WI38 (cell line): ENCODE measurements at regions not wholly inside any gene's neighbourhood (a gene's known extent, or its start where the extent isn't known, plus 50 kb on each side); places are given as distances from the start of the nearest gene placed in this dataset.

ENCODE experiments used
- H3K4me3 ChIP-seq: 2 replicates; pipeline ENCODE4 v1.5.1; 2011; ENCODE audit warnings: low read depth, mild to moderate bottlenecking, control low read depth, low read length
- TF ChIP-seq, protein P1 (sequence below): IDR thresholded peaks from 2 replicates; pipeline ENCODE4 v1.5.1; 2012; ENCODE audit warnings: low read depth, mild to moderate bottlenecking, control low read depth, low read length

DNA sequence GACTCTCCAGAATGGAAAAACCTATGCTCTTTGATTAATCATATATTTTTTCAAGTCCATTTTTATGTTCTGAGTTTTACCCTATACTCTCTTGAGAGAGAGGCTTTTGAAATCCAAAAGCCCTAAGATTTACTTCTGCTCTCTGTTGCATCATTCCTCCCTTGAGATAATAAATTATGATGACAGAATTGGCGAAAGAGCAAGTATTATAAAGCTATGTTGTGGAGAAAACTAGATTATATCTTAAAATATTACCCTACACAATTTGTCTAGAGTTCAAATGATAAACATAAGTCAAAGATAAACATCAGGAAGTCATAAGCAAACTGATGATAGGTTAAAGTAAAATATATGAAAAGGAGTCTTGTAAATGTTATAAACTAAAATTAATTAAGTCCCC lies 293.4 kb upstream of the MME start:
- no peak overlapping the region for H3K4me3 ChIP-seq
- TF ChIP-seq, protein P1, sequence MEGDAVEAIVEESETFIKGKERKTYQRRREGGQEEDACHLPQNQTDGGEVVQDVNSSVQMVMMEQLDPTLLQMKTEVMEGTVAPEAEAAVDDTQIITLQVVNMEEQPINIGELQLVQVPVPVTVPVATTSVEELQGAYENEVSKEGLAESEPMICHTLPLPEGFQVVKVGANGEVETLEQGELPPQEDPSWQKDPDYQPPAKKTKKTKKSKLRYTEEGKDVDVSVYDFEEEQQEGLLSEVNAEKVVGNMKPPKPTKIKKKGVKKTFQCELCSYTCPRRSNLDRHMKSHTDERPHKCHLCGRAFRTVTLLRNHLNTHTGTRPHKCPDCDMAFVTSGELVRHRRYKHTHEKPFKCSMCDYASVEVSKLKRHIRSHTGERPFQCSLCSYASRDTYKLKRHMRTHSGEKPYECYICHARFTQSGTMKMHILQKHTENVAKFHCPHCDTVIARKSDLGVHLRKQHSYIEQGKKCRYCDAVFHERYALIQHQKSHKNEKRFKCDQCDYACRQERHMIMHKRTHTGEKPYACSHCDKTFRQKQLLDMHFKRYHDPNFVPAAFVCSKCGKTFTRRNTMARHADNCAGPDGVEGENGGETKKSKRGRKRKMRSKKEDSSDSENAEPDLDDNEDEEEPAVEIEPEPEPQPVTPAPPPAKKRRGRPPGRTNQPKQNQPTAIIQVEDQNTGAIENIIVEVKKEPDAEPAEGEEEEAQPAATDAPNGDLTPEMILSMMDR = no peak

- no peak overlapping the region for H3K4me3 ChIP-seq
- TF ChIP-seq, protein P1 = no peak
These were observed 296.6 kb upstream of the MME start for GRCh38 chr3:154783521-154783931.

DNA sequence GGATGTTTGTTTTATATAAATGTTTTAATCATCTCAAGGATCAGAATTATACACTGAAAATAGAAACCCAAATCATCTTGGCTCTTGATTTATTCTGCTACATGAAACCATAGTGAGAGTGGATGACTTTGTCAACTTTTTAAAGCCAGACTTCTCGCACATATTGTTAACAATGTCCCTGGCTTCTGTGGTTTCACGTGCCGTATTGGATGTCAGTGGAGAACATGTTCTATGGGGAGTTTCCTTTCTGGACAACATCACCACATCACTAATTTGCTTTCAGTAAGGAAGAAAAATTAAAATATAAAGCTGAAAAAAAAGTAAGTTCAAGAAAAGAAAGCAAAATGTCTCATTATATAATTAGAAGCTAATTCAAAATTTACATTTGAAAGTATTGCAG lies 297.1 kb upstream of the MME start:
- no peak overlapping the region for H3K4me3 ChIP-seq
- TF ChIP-seq, protein P1 = no peak

- TF ChIP-seq, protein P1 = no peak
- H3K4me3 ChIP-seq = no peak overlapping the region
These were observed 298.0 kb upstream of the MME start for GRCh38 chr3:154782151-154782550.

DNA sequence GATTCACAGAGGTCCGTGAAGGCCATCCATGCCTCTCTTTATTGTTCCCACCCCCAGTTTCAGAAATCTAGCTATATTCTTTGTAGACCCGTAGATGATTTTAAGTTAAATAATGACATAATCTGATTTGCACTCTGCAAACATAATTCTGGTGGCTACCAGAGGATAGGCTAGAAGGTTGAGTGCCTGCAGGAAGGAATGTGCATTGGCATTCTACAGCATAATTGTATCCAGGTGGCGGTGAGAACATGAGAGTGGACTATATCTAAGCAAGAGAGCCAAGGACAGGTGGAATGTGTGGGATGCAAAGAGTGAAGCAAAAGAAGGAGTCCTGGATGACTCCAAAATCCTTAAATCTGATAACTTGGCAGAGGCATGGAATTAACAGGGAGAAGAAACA lies 298.5 kb upstream of the MME start:
- TF ChIP-seq, protein P1 = no peak
- no peak overlapping the region for H3K4me3 ChIP-seq

DNA sequence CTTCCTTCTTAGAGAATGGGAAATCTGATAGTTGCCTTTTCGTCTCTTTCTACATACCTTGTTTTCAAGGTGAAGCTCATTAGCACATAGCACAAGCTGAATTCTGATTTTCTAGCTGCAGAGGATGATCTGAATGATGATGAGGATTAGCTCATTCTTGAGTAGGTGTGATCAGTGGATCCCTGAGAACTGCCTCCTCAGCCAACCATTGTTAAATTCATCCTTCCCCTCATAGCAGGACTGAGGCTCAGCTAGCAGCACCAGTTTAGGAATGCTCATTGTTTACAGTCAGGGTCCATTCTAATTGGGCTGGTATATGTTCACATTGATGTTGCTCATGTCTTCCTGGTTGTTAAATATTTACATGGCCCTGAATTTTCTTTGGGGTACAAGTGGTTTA lies 299.9 kb upstream of the MME start:
- TF ChIP-seq, protein P1 = no peak
- no peak overlapping the region for H3K4me3 ChIP-seq

- H3K4me3 ChIP-seq = no peak overlapping the region
- TF ChIP-seq, protein P1 = no peak
These were observed 300.5 kb upstream of the MME start for GRCh38 chr3:154779571-154779970.

- H3K4me3 ChIP-seq = no peak overlapping the region
- TF ChIP-seq, protein P1 = no peak
These were observed 302.1 kb upstream of the MME start for GRCh38 chr3:154778057-154778456.
